GM23248 (cell line): ENCODE measurements at regions not wholly inside any gene's neighbourhood (a gene's known extent, or its start where the extent isn't known, plus 50 kb on each side); places are given as distances from the start of the nearest gene placed in this dataset.

Experiments used
- DNase-seq: peaks from one replicate; pipeline ENCODE4 v3.0.0-alpha.2; 2015
- H2AFZ ChIP-seq: fragments of 200-600 bp; sonication (generic); 2 replicates; pipeline ENCODE4 v1.6.1; 2016; ENCODE audit warnings: antibody characterized with exemption
- H3F3A ChIP-seq: fragments of 200-600 bp; sonication (generic); 2 replicates; pipeline ENCODE4 v1.6.1; 2016; ENCODE audit warnings: mild to moderate bottlenecking, antibody characterized with exemption, mixed run types; ENCODE audit not compliant: insufficient read depth
- H3K27ac ChIP-seq: fragments of 200-600 bp; sonication (generic); 2 replicates; pipeline ENCODE4 v1.5.1; 2016; ENCODE audit warnings: mild to moderate bottlenecking
- H3K27me3 ChIP-seq: fragments of 200-600 bp; sonication (generic); replicated peaks from 2 replicates; pipeline ENCODE4 v1.6.1; 2016; ENCODE audit warnings: mild to moderate bottlenecking; ENCODE audit not compliant: insufficient read depth
- H3K36me3 ChIP-seq: fragments of 200-600 bp; sonication (generic); 2 replicates; pipeline ENCODE4 v1.6.1; 2016; ENCODE audit warnings: low read depth, mild to moderate bottlenecking
- H3K4me1 ChIP-seq: fragments of 200-600 bp; sonication (generic); 2 replicates; pipeline ENCODE4 v1.6.1; 2016; ENCODE audit warnings: mild to moderate bottlenecking; ENCODE audit not compliant: insufficient read depth
- H3K4me2 ChIP-seq: fragments of 200-600 bp; sonication (generic); one replicate; pipeline ENCODE4 v1.6.1; 2016; ENCODE audit warnings: mild to moderate bottlenecking; ENCODE audit not compliant: unreplicated experiment
- H3K4me3 ChIP-seq: fragments of 200-600 bp; sonication (generic); 2 replicates; pipeline ENCODE4 v1.5.1; 2016; ENCODE audit warnings: mild to moderate bottlenecking
- H3K79me2 ChIP-seq: fragments of 200-600 bp; sonication (generic); 2 replicates; pipeline ENCODE4 v1.6.1; 2016; ENCODE audit warnings: mild to moderate bottlenecking; ENCODE audit not compliant: insufficient read depth
- H3K9ac ChIP-seq: fragments of 200-600 bp; sonication (generic); 2 replicates; pipeline ENCODE4 v1.6.1; 2016; ENCODE audit warnings: mild to moderate bottlenecking
- H3K9me2 ChIP-seq: fragments of 200-600 bp; sonication (generic); 2 replicates; pipeline ENCODE4 v1.6.1; 2016; ENCODE audit warnings: mixed run types, mild to moderate bottlenecking, moderate library complexity; ENCODE audit not compliant: insufficient read depth
- H3K9me3 ChIP-seq: fragments of 200-600 bp; sonication (generic); one replicate; pipeline ENCODE4 v1.6.1; 2017; ENCODE audit warnings: low read depth
- H4K20me1 ChIP-seq: fragments of 200-600 bp; sonication (generic); 2 replicates; pipeline ENCODE4 v1.6.0; 2016; ENCODE audit not compliant: insufficient read depth
- EZH2 ChIP-seq: fragments of 200-600 bp; sonication (generic); IDR thresholded peaks from 2 replicates; pipeline ENCODE4 v1.6.1; 2018; ENCODE audit warnings: antibody characterized with exemption, mild to moderate bottlenecking; ENCODE audit not compliant: insufficient read depth, poor library complexity, severe bottlenecking
- EZH2phosphoT487 ChIP-seq: fragments of 200-600 bp; sonication (generic); IDR thresholded peaks from 2 replicates; pipeline ENCODE4 v1.6.1; 2018; ENCODE audit warnings: antibody characterized with exemption, moderate library complexity, mild to moderate bottlenecking, low read depth; ENCODE audit not compliant: insufficient read depth
- WGBS, 2 experiments: methylation state at CpG; one replicate each; pipeline ENCODE4 v1.1.6; 2015 to 2017; ENCODE audit warnings: low lambda C conversion rate in 2 of 2, low coverage in 1 of 2; ENCODE audit errors: missing lambda C conversion rate in 2 of 2; 5-methylcytosine and 5-hydroxymethylcytosine counted together
- in situ Hi-C: fragments of 300-500 bp; cut with MboI; formaldehyde crosslinking; loops from 2 replicates; pipeline ENCODE4 v1.15.0; 2020

DNA sequence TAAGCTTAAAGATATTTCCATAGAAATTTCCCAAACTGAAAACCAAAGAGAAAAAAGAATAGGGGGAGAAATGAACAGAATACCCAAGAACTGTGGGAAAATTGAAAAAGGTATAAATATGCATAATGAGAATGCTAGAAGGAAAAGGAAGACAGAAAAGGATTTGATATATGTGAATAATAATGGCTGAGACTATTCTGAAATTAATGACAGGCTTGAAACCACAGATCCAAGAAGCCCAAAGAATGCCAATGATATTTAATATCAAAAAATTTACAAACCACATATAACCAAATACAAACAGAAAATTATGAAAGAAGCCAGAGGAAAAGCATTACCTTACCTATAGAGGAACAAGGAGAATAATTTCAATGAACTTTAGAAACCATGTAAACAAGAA lies 153.0 kb downstream of the ANXA2 start:
- no peak for TF ChIP-seq EZH2
- no peak for TF ChIP-seq EZH2phosphoT487
- H3K9ac ChIP-seq: no peak overlapping the region
- H3K27me3 ChIP-seq: peaks cover 34% of the 10 kb centered on the region
- no peak overlapping the region for H3K4me3 ChIP-seq
- H3K9me2 ChIP-seq: no peaks in the 10 kb centered on the region
- H2AFZ ChIP-seq: no peak overlapping the region
- in situ Hi-C loops: no loop called here
- no peak for DNase-seq
- H3K79me2 ChIP-seq: no peaks in the 10 kb centered on the region
- H3F3A ChIP-seq: no peaks in the 10 kb centered on the region
- no peaks in the 10 kb centered on the region for H3K9me3 ChIP-seq
- no peaks in the 10 kb centered on the region for H3K4me1 ChIP-seq
- H3K4me2 ChIP-seq: no peak overlapping the region
- no peak overlapping the region for H3K27ac ChIP-seq
- no peaks in the 10 kb centered on the region for H4K20me1 ChIP-seq
- H3K36me3 ChIP-seq: no peaks in the 10 kb centered on the region

DNA sequence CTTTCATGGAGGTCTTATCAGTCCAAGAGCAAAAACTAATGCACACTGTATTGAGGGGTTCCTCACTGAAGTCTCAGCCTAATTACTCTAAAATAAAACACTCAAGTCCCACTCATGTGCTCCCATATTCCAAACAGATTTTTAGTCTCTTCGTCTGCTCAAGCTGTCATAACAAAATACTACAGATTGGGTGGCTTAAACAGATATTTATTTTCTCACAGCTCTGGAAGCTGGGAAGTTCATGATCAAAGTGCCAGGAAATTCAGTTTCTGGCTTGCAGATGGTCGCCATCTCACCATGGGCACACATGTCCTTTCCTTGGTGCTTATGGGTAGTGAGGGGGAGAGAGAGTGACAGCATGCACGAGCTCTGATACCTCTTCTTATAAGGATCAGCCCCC lies 147.5 kb downstream of the ANXA2 start:
- in situ Hi-C loops: no loop called here
- 13 to 28% methylated on average over 3 of the region's 3 CpGs for WGBS, 2 experiments

DNA sequence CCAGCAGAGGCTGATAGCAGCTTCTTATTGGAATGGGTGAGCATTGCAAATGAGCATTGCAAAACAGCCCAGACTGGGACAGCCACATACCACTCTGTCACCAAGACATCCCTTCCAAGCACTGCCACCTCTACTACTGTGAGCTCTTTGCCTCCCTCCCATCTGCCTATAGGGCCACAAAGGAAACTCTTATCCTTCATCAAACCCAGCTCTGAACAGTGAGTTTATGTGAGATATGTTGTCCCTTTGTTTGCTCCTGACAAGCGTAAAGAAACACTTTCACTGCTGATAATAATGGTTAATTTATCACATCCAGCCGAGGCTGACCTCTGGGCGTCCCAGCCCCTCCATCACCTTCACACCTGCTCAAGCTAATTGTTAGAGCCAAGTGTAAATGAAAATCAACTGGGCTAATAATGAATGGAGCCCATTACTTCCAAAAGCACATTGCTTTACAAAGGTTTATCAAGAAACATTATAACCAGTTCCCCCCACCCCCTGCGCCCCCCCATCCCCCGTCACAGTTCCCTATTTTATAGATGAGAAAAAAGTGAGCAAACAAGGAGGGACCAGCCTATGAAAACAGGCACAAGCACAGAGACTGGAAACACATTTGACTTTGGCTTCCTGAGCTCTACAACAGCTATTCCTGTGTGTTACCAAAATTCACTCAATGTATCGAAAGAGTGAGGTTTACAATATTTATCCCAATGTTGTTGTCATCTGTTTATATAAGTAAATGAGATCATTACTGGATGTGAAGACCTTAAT lies 146.3 kb downstream of the ANXA2 start:
- Histone ChIP-seq H3K4me2 (no peak overlapping the region), H4K20me1 (no peaks in the 10 kb centered on the region), H2AFZ (no peak overlapping the region), H3K9ac (no peak overlapping the region), H3K4me1 (no peaks in the 10 kb centered on the region), H3K9me2 (no peaks in the 10 kb centered on the region), H3K79me2 (no peaks in the 10 kb centered on the region), H3F3A (no peaks in the 10 kb centered on the region), H3K27ac (no peak overlapping the region), H3K27me3 (peaks cover 20% of the 10 kb centered on the region; the same call in 1 of the 2 replicates), H3K9me3 (no peaks in the 10 kb centered on the region), H3K36me3 (no peaks in the 10 kb centered on the region), H3K4me3 (no peak overlapping the region)
- WGBS, 2 experiments: 42 to 48% methylated on average over 6 of the region's 6 CpGs
- no peak for DNase-seq
- TF ChIP-seq EZH2phosphoT487 (no peak), EZH2 (no peak)
- in situ Hi-C loops: no loop called here

More for the DNA sequence above, 147.5 kb downstream of the ANXA2 start:
- no peaks in the 10 kb centered on the region for H3K79me2 ChIP-seq
- no peaks in the 10 kb centered on the region for H3K4me1 ChIP-seq
- no peak overlapping the region for H3K9ac ChIP-seq
- TF ChIP-seq EZH2phosphoT487: no peak
- TF ChIP-seq EZH2: no peak
- H3K4me2 ChIP-seq: no peak overlapping the region
- no peaks in the 10 kb centered on the region for H3K9me3 ChIP-seq
- H3F3A ChIP-seq: no peaks in the 10 kb centered on the region
- H4K20me1 ChIP-seq: no peaks in the 10 kb centered on the region
- no peak overlapping the region for H3K4me3 ChIP-seq
- no peaks in the 10 kb centered on the region for H3K9me2 ChIP-seq
- H3K27me3 ChIP-seq: peaks cover 27% of the 10 kb centered on the region
- no peak overlapping the region for H3K27ac ChIP-seq
- DNase-seq: no peak
- no peaks in the 10 kb centered on the region for H3K36me3 ChIP-seq
- no peak overlapping the region for H2AFZ ChIP-seq

DNA sequence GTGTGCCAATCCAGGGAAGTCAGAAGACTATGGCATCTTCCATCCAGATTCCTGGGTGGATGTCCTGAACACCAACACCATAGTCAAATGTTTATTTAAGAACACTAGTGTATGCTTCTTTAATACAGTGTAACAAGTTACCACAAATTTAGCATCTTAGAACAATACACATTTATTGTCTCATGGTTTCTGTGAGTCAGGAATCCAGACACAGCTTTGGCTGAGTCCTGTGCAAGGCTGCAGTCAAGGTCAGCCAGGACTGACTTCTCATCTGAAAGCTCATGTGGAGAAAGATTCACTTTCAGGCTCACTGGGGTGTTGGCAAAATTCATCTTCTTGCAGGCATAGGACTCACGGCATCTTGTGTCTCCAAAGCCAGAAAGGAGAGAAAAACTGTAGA lies 143.4 kb downstream of the ANXA2 start:
- Histone ChIP-seq H3K27me3 (0 out of 2 replicates have a peak, but pooled peaks cover 4% of the 10 kb centered on the region), H3K4me3 (no peak overlapping the region), H2AFZ (no peak overlapping the region), H3K79me2 (no peaks in the 10 kb centered on the region), H3K9me2 (no peaks in the 10 kb centered on the region), H3K9ac (no peak overlapping the region), H3K4me1 (no peaks in the 10 kb centered on the region), H3F3A (no peaks in the 10 kb centered on the region), H3K9me3 (no peaks in the 10 kb centered on the region), H4K20me1 (no peaks in the 10 kb centered on the region), H3K4me2 (no peak overlapping the region), H3K36me3 (no peaks in the 10 kb centered on the region), H3K27ac (no peak overlapping the region)
- WGBS, 2 experiments: 55 to 67% methylated on average over 1 of the region's 1 CpG
- DNase-seq: no peak
- TF ChIP-seq EZH2phosphoT487 (no peak), EZH2 (no peak)
- in situ Hi-C loops: no loop called here
